ENCODE measurements at regions not wholly inside any gene's neighbourhood (a gene's known extent, or its start where the extent isn't known, plus 50 kb on each side); places are given as distances from the start of the nearest gene placed in this dataset.

DNA sequence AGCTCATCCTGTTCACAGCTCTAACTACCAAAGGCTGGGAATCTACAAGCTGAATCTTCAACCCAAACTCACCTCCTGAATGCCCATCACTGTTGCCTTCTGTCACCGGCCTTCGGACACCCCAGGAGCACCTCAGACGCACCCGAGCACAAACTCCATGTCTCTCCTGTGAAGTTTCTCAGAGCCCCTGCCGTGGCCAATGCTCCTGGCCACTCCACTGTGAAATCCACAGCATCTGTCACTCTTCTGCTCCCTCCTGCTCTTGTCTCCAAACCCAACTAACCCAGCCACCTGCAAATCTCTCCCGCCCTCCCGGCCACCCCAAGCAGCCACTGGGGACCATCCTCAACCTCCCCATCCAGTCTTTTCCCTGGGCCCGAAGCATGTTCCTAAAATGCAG, 457.9 kb upstream of the SALL3 start:
- no peaks in the 10 kb centered on the region for H3K4me1 ChIP-seq
- TF ChIP-seq POLR2AphosphoS5 (IDR thresholded peaks at IDR 0.05), result no peak
- TF ChIP-seq, protein P1, sequence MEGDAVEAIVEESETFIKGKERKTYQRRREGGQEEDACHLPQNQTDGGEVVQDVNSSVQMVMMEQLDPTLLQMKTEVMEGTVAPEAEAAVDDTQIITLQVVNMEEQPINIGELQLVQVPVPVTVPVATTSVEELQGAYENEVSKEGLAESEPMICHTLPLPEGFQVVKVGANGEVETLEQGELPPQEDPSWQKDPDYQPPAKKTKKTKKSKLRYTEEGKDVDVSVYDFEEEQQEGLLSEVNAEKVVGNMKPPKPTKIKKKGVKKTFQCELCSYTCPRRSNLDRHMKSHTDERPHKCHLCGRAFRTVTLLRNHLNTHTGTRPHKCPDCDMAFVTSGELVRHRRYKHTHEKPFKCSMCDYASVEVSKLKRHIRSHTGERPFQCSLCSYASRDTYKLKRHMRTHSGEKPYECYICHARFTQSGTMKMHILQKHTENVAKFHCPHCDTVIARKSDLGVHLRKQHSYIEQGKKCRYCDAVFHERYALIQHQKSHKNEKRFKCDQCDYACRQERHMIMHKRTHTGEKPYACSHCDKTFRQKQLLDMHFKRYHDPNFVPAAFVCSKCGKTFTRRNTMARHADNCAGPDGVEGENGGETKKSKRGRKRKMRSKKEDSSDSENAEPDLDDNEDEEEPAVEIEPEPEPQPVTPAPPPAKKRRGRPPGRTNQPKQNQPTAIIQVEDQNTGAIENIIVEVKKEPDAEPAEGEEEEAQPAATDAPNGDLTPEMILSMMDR (IDR thresholded peaks at IDR 0.05), result no peak
- TF ChIP-seq POLR2A (IDR thresholded peaks at IDR 0.05), result no peak
- no peak for TF ChIP-seq EP300 (IDR thresholded peaks at IDR 0.05)
- WGBS, 2 donors, result 91 to 94% methylated on average over 8 of the region's 8 CpGs
- H3K36me3 ChIP-seq, result no peaks in the 10 kb centered on the region
- peaks cover 0 to 7% (median 0%) of the 10 kb centered on the region in 3 donors for H3K27me3 ChIP-seq
- H3K4me3 ChIP-seq, result no peak overlapping the region
- no peak for DNase-seq
- H3K27ac ChIP-seq, result no peak overlapping the region
- no peaks in the 10 kb centered on the region for H3K9me3 ChIP-seq
- intact Hi-C loops (cut with DNase I), result no loop called here

DNA sequence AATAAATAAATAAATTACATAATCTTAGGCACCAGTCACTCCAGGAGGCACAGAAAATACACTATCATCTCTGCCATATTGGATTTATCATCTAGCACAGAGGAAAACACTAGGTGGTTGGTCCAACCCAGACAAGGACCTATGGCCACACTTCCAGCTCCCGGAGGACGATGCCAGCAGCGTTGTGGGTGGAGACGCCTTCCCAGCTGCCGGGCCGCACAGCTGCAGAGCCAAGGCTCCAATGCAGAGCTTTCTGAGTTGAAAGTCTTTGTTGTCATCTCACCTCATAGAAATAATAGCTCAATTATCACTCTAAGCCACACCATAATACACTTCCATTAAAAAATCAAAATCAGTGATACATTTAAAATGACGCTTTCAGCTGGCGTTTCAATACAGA, 457.1 kb upstream of the SALL3 start:
- Histone ChIP-seq H3K27ac (no peak overlapping the region), H3K4me1 (no peaks in the 10 kb centered on the region), H3K36me3 (no peaks in the 10 kb centered on the region), H3K4me3 (no peak overlapping the region), H3K27me3 (peaks cover 0 to 9% (median 0%) of the 10 kb centered on the region in 3 donors), H3K9me3 (no peaks in the 10 kb centered on the region)
- WGBS, 2 donors, result 96% methylated on average over 8 of the region's 8 CpGs
- no peak for DNase-seq
- TF ChIP-seq POLR2AphosphoS5 (IDR thresholded peaks at IDR 0.05), result no peak
- TF ChIP-seq POLR2A (IDR thresholded peaks at IDR 0.05), result no peak
- TF ChIP-seq EP300 (IDR thresholded peaks at IDR 0.05), result no peak
- TF ChIP-seq, protein P1 (IDR thresholded peaks at IDR 0.05), result no peak
- intact Hi-C loops (cut with DNase I), result no loop called here

DNA sequence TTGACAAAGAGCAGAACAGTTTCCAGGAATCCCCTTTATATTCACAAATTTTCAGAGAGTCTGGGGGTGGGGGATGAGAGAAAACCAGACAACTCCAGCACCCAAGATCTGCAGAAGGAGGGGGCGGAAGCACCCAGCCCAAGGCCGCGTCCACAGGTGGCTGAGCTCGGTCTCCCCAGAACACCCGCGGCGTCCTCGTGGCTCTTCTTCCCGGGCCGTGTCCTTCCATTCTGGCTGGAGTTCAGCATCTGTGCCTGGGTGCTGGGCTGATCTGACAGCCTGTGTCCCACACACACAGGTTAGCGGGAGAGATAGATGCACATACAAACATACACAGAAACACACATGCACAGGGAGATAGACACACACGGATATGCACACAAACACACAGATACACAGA, 455.8 kb upstream of the SALL3 start:
- TF ChIP-seq, protein P1 (IDR thresholded peaks at IDR 0.05), result no peak
- TF ChIP-seq POLR2AphosphoS5 (IDR thresholded peaks at IDR 0.05), result no peak
- TF ChIP-seq EP300 (IDR thresholded peaks at IDR 0.05), result no peak
- TF ChIP-seq POLR2A (IDR thresholded peaks at IDR 0.05), result no peak
- intact Hi-C loops (cut with DNase I), result no loop called here
- Histone ChIP-seq H3K36me3 (no peaks in the 10 kb centered on the region), H3K9me3 (no peaks in the 10 kb centered on the region), H3K27me3 (peaks cover 0 to 17% (median 0%) of the 10 kb centered on the region in 3 donors), H3K4me1 (no peaks in the 10 kb centered on the region), H3K27ac (no peak overlapping the region), H3K4me3 (no peak overlapping the region)
- no peak for DNase-seq
- 85 to 93% methylated on average over 12 of the region's 12 CpGs for WGBS, 2 donors

DNA sequence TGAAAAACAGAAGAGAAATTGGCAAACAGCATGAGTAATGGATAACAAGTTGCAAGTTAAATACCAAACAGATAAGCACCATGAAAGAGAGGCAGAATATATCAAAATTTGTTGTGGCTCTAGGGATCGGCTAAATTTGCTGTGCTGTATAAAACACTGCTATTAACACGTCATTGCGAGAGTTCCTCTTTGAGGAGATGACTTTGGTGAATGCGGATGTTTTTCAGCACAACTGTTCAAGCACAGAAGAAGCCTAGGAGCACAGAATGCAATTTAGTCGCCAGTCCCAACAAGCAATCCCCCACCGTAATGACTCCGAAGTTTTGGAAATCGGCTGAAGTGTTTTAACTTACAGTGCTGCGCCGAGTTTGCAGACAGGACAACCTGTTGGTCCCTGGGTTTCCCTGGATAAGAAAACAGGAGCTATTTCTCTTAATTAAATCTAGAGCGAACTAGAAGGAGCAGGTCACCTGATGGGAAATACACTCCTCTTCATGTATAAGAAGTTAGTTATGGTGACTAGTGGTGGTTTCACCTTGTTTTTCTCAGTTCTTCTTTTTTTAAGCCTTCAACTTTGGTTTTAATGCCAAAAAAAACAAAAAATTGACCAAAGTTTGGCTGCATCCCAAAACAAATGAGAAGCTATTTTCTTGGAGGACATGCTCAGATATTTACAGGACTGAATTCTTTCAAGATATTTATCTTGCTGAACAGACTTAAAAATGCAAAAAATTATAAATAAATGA, 454.1 kb upstream of the SALL3 start:
- H3K4me3 ChIP-seq, result no peak overlapping the region
- no peaks in the 10 kb centered on the region for H3K36me3 ChIP-seq
- H3K4me1 ChIP-seq, result no peaks in the 10 kb centered on the region
- no peak overlapping the region for H3K27ac ChIP-seq
- intact Hi-C loops (cut with DNase I), result no loop called here
- no peaks in the 10 kb centered on the region for H3K9me3 ChIP-seq
- WGBS, 2 donors, result 80 to 86% methylated on average over 11 of the region's 11 CpGs
- DNase-seq, result no peak
- peaks cover 0 to 17% (median 0%) of the 10 kb centered on the region in 3 donors for H3K27me3 ChIP-seq
- TF ChIP-seq POLR2AphosphoS5 (IDR thresholded peaks at IDR 0.05) (no peak), EP300 (IDR thresholded peaks at IDR 0.05) (no peak), POLR2A (IDR thresholded peaks at IDR 0.05) (no peak)
- TF ChIP-seq, protein P1 (IDR thresholded peaks at IDR 0.05), result no peak

DNA sequence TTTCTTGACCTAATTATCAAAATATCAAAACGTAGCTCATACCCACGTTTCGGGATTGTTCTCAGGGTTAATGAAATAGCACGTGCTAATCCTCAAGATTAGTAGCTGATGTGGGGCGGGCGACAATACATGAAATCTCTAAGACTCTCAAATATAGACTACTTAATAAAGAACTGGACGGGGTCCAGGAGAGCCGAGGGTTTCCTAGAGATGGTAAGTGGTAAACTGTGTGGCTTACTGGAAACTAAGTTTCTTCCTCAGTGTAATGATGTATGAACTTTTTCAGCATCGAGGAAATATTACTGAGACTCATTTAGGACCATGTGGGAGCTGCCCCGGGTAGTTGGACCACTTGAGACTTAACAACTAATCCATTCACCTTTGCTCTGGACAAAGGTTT, 453.3 kb upstream of the SALL3 start:
- intact Hi-C loops (cut with DNase I), result no loop called here
- H3K9me3 ChIP-seq, result no peaks in the 10 kb centered on the region
- 71 to 77% methylated on average over 10 of the region's 10 CpGs for WGBS, 2 donors
- no peaks in the 10 kb centered on the region for H3K36me3 ChIP-seq
- peak overlapping the region in 1 of 4 donors; percentile 27 for H3K27ac ChIP-seq
- H3K27me3 ChIP-seq, result peaks cover 0 to 17% (median 0%) of the 10 kb centered on the region in 3 donors
- TF ChIP-seq POLR2AphosphoS5 (IDR thresholded peaks at IDR 0.05), result no peak
- TF ChIP-seq POLR2A (IDR thresholded peaks at IDR 0.05), result no peak
- TF ChIP-seq EP300 (IDR thresholded peaks at IDR 0.05), result no peak
- TF ChIP-seq, protein P1 (IDR thresholded peaks at IDR 0.05), result no peak
- DNase-seq, result no peak
- no peaks in the 10 kb centered on the region for H3K4me1 ChIP-seq
- no peak overlapping the region for H3K4me3 ChIP-seq

Measured in sigmoid colon (tissue), 6 donors.